Smooth muscle cell (in vitro differentiated cells): ENCODE measurements at regions not wholly inside any gene's neighbourhood (a gene's known extent, or its start where the extent isn't known, plus 50 kb on each side); places are given as distances from the start of the nearest gene placed in this dataset.

Source experiments
- DNase-seq: peaks from one replicate; lab custom pipeline; 2025; ENCODE audit not compliant: unreplicated experiment; lab: John Stamatoyannopoulos, UW
- H2AFZ ChIP-seq: fragments of 200-600 bp; sonication (generic); 2 replicates; pipeline ENCODE4 v1.6.0; 2016; ENCODE audit warnings: antibody characterized with exemption, low read depth, mild to moderate bottlenecking
- H3F3A ChIP-seq: fragments of 200-600 bp; sonication (generic); 2 replicates; pipeline ENCODE4 v1.6.0; 2017; ENCODE audit warnings: antibody characterized with exemption, low read depth
- H3K27ac ChIP-seq: fragments of 200-600 bp; sonication (generic); 2 replicates; pipeline ENCODE4 v1.5.1; 2016; ENCODE audit warnings: low read depth, mild to moderate bottlenecking
- H3K27me3 ChIP-seq: fragments of 200-600 bp; sonication (generic); 2 replicates; pipeline ENCODE4 v1.6.1; 2016; ENCODE audit warnings: low read depth, mild to moderate bottlenecking
- H3K36me3 ChIP-seq: fragments of 200-600 bp; sonication (generic); 2 replicates; pipeline ENCODE4 v1.5.1; 2016; ENCODE audit warnings: low read depth
- H3K4me1 ChIP-seq: fragments of 200-600 bp; sonication (generic); 2 replicates; pipeline ENCODE4 v1.5.1; 2016; ENCODE audit warnings: low read depth
- H3K4me2 ChIP-seq: fragments of 200-600 bp; sonication (generic); 2 replicates; pipeline ENCODE4 v1.6.0; 2016; ENCODE audit warnings: mild to moderate bottlenecking
- H3K4me3 ChIP-seq: fragments of 200-600 bp; sonication (generic); 2 replicates; pipeline ENCODE4 v1.5.1; 2016; ENCODE audit warnings: mild to moderate bottlenecking
- H3K79me2 ChIP-seq: fragments of 200-600 bp; sonication (generic); 2 replicates; pipeline ENCODE4 v1.6.0; 2016; ENCODE audit warnings: low read depth, mild to moderate bottlenecking
- H3K9ac ChIP-seq: fragments of 200-600 bp; sonication (generic); 2 replicates; pipeline ENCODE4 v1.6.0; 2016; ENCODE audit warnings: low read depth
- H3K9me3 ChIP-seq: fragments of 200-600 bp; sonication (generic); replicated peaks from 2 replicates; pipeline ENCODE4 v1.5.1; 2016; ENCODE audit warnings: low read depth
- H4K20me1 ChIP-seq: fragments of 200-600 bp; sonication (generic); 2 replicates; pipeline ENCODE4 v1.6.0; 2016; ENCODE audit warnings: low read depth
- CTCF ChIP-seq: fragments of 200-600 bp; sonication (generic); IDR thresholded peaks from 2 replicates; pipeline ENCODE4 v1.5.1; 2017; ENCODE audit warnings: borderline replicate concordance, mild to moderate bottlenecking, antibody characterized with exemption; ENCODE audit not compliant: insufficient read depth, poor library complexity, severe bottlenecking
- WGBS: methylation state at CpG from one replicate; pipeline ENCODE4 v1.1.7; 2016; ENCODE audit warnings: low lambda C conversion rate; 5-methylcytosine and 5-hydroxymethylcytosine counted together

GRCh38 chr6:168956884-168957730 is 296.5 kb downstream of the THBS2 start:
- Histone ChIP-seq H3K9ac (no peak overlapping the region), H3K27ac (peak overlapping the region; percentile 5), H3K79me2 (no peaks in the 10 kb centered on the region), H2AFZ (peak overlapping the region; percentile 6), H3K36me3 (no peaks in the 10 kb centered on the region), H3F3A (no peaks in the 10 kb centered on the region), H3K27me3 (no peaks in the 10 kb centered on the region), H3K4me3 (no peak overlapping the region), H3K9me3 (no peaks in the 10 kb centered on the region), H3K4me1 (no peaks in the 10 kb centered on the region), H3K4me2 (no peak overlapping the region), H4K20me1 (no peaks in the 10 kb centered on the region)
- peak; percentile 94 for TF ChIP-seq CTCF
- peak; percentile 12 for DNase-seq
- 59% methylated on average over 6 of the region's 6 CpGs for WGBS

GRCh38 chr6:168956141-168956838 is 297.4 kb downstream of the THBS2 start:
- H3K9ac ChIP-seq: no peak overlapping the region
- H4K20me1 ChIP-seq: no peaks in the 10 kb centered on the region
- H2AFZ ChIP-seq: peak overlapping the region; percentile 44
- H3K27me3 ChIP-seq: no peaks in the 10 kb centered on the region
- no peak overlapping the region for H3K4me3 ChIP-seq
- no peak overlapping the region for H3K4me2 ChIP-seq
- no peak for TF ChIP-seq CTCF
- no peaks in the 10 kb centered on the region for H3K36me3 ChIP-seq
- no peaks in the 10 kb centered on the region for H3F3A ChIP-seq
- WGBS: 52% methylated on average over 7 of the region's 7 CpGs
- DNase-seq: no peak
- no peaks in the 10 kb centered on the region for H3K4me1 ChIP-seq
- H3K27ac ChIP-seq: peak overlapping the region; percentile 5
- no peaks in the 10 kb centered on the region for H3K9me3 ChIP-seq
- no peaks in the 10 kb centered on the region for H3K79me2 ChIP-seq

GRCh38 chr6:168953461-168953860 is 300.2 kb downstream of the THBS2 start:
- H3K9ac ChIP-seq: no peak overlapping the region
- no peak for TF ChIP-seq CTCF
- no peak overlapping the region for H3K27ac ChIP-seq
- no peak for DNase-seq
- 95% methylated on average over 6 of the region's 6 CpGs for WGBS
- H4K20me1 ChIP-seq: no peaks in the 10 kb centered on the region
- H3K4me2 ChIP-seq: no peak overlapping the region
- H3K36me3 ChIP-seq: no peaks in the 10 kb centered on the region
- no peak overlapping the region for H3K4me3 ChIP-seq
- no peaks in the 10 kb centered on the region for H3K27me3 ChIP-seq
- no peak overlapping the region for H2AFZ ChIP-seq
- H3K4me1 ChIP-seq: no peaks in the 10 kb centered on the region
- no peaks in the 10 kb centered on the region for H3F3A ChIP-seq
- no peaks in the 10 kb centered on the region for H3K79me2 ChIP-seq
- no peaks in the 10 kb centered on the region for H3K9me3 ChIP-seq
